NCI-H82 (cell line): ENCODE measurements at regions not wholly inside any gene's neighbourhood (a gene's known extent, or its start where the extent isn't known, plus 50 kb on each side); places are given as distances from the start of the nearest gene placed in this dataset.
"Not testable (repeated sequence)": the region's sequence is repeated elsewhere in the genome, so short reads cannot be mapped to it uniquely, and the experiment has no call there.

ENCODE experiments used
- DNase-seq: peaks from one replicate; lab custom pipeline; 2025; lab: John Stamatoyannopoulos, UW

DNA sequence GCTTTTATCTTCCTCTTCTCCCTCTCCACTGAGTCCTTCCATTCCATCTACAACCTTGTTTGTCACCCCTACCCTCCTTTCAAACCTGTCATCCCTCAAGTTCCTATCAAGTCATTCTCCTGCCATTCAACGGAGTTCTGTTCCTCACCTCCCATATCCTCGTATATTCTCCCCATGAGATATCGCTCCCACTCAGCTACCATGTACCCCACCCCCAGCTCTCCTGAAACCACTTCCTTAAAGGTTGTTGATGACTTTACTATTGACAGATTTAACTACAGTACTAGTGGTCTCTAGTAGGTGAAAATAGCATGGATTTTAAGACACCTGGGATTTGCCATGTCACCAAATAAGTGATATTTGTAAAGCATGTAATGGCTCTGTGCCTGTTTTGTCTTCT, 107.4 kb upstream of the BARHL2 start:
- no peak for DNase-seq

DNA sequence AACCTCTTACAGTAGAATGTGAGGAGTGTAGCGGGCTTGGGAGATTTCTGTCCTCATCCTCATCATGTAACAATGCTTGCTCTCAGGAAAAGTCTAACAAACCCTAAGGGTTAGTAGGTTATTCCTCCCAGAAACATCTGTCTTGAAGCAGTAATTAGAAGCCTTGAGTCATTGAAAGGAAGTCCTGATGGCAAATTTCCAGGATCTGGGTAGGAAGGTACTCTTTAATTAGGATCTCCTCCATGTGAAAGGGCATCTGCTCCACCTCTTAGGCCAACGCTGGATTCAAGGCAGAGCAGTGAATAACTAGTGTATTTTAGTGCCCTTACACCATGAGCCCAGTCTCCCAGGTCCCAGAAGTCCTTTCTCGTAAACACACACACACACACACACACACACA, 106.6 kb upstream of the BARHL2 start:
- DNase-seq = no peak

DNA sequence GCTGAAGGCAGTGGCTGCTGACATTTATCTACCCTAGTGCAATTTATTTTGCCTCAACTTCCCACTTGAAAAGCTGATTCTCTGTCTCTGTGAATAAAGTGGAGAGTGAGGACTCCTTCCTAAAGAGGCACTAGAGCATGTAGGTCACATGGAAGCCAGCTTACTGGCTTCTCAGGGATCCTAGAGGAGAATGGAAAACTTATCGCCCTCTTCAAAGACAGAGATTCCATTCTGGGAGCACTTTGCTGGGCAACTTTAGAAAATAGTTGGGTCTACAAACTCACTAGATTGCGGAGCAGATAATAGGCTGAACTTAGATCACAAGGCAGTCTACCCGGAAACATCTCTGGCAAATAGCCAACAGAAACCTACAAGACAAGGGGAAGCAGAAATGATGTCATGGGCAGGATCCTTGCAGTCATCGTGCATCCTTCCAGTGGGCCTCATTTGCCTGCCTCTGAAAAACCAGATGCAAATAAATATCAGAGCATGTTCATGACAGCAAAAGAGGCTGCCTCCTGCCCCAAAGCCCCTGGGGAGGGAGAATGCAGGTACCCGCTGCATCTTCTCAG, 104.8 kb upstream of the BARHL2 start:
- DNase-seq = no peak

GRCh38 chr1:90821152-90821787, 104.2 kb upstream of the BARHL2 start:
- no peak for DNase-seq

DNA sequence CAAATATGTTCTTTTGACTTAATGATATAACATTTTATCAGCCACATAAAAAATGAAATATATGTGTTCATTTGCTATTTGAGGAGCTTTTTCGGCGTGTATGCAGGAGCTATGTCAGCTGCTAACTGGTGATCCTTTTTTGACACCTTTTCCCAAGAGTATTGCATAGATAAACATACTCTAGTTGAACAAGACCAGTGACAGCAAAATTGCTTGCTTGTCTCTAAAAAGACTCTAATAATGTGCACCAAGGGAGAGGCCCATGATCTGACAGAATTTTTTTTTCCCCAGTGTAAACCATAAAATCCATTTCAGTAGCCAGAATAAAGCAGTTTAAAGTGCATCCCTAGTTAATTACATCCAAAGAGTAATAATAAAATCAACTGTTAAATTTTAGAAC, 103.6 kb upstream of the BARHL2 start:
- no peak for DNase-seq

GRCh38 chr1:90817399-90817798, 100.3 kb upstream of the BARHL2 start:
- no peak for DNase-seq

- not testable (repeated sequence) for DNase-seq
These were observed 95.1 kb upstream of the BARHL2 start for GRCh38 chr1:90812237-90812636.

DNA sequence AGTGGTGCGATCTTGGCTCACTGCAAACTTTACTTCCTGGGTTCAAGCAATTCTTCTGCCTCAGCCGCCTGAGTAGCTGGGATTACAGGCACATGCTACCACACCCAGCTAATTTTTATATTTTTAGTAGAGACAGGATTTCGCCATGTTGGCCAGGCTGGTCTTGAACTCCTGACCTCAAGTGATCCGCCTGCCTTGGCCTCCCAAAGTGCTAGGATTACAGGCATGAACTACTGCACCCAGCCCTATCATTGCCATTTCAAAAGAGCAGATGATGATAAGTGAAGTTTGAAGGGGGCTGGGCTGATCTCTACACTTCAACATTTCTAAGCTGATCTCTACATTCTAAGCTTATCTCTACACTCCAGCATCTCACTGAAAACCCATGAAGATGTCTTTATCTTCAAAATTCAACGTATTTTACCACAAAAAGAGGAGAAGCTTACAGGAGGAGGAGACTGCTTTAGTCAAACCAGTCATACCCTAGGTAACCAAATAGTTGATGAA, 94.4 kb upstream of the BARHL2 start:
- not testable (repeated sequence) for DNase-seq

DNA sequence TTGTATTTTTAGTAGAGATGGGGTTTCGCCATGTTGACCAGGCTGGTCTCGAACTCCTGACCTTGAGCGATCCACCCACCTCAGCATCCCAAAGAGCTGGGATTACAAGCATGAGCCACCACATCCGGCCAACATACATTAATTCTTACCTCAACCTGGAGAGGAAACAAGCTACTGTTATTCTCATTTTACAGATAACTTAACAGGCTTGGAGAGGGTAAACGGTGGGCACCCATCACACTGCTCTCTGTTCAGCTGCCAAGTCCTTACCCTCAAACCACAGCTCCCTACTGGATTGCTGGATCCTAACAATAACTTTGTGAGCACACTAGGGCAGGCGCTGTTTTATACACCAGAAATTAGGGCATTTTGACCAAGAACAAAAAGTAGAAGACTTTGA, 93.6 kb upstream of the BARHL2 start:
- no peak for DNase-seq

- no peak for DNase-seq
These were observed 92.9 kb upstream of the BARHL2 start for GRCh38 chr1:90809996-90810395.

DNA sequence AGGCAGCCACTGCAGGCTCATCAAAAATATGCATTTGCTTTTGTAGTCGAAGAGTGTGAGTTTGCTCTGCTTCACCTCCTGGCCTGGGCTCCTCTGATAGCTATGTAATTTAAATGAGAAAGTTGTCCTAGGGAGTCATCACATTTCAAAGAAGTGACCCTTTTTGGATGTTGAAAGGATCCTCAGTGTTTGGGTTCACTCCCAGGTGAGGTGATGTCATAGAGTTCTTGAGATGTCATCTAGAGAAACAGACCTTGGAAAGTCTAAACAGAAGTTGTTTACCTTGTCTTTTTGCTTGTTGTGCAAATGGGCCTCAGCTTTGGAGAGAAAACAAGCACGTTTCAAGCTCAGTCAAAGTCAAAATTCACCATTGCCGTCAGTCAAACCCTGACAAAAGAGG, 92.0 kb upstream of the BARHL2 start:
- DNase-seq = no peak

GRCh38 chr1:90807329-90807728, 90.2 kb upstream of the BARHL2 start:
- no peak for DNase-seq

GRCh38 chr1:90802622-90803021, 85.5 kb upstream of the BARHL2 start:
- DNase-seq = no peak

GRCh38 chr1:90800012-90800717, 83.1 kb upstream of the BARHL2 start:
- peak; percentile 91 for DNase-seq

- peak; percentile 33 for DNase-seq
These were observed 82.2 kb upstream of the BARHL2 start for GRCh38 chr1:90799326-90799725.

DNA sequence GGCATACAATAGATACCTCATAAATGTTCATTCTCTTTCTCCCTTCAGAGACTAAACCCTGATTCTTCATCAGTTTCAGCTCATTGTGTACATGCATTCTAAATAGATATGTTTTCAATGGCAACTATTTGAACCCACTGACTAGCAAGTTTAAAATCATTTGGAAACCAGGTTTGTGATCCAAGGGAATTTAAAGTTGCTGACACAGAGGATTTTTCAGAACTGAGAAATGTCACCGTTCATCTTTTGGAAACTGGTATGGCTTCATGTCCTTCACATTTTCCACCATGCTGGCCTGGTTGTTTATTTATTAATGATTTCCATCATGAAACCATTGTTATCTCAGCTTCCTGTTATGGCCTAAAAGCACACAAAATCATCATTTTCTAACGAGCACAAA, 81.8 kb upstream of the BARHL2 start:
- no peak for DNase-seq

DNA sequence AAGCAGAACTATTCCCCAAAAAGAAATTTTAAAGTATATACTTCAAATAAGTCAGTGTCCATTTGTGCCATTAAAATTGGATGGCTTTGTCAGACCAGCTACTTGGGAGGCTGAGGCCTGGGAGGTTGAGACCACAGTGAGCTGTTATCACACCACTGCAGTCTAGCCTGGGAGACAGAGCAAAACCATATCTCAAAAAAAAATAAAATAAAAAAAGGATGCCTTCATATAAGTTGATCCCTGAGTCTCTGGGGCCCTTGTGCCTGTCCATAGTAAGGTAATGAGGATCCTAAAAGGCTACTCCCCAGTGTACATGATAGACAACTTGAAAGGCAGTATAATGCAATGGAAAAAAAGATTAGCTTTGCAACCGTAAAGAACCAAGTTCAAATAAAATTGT, 81.2 kb upstream of the BARHL2 start:
- DNase-seq = no peak

GRCh38 chr1:90795431-90795830, 78.3 kb upstream of the BARHL2 start:
- peak; percentile 90 for DNase-seq

DNA sequence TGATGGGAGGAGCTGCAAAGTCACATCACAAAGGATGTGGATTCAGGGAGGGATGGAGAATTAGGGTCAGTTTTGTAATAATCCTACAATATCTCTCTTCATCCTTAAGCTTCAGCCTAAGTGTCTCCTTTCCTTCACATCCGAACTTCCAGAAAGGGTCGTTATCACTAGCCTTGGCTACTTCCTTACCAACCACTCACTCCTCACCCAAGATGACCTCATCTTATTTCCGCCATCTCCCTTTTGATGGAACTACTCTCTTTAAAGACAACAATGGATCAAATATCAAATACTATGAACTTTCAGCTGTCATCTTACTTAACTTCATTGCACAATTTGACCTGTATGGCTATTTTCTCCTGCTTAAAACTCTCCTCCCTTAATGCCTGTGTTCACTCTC, 69.6 kb upstream of the BARHL2 start:
- no peak for DNase-seq

GRCh38 chr1:90784186-90784847, 67.2 kb upstream of the BARHL2 start:
- DNase-seq = no peak

DNA sequence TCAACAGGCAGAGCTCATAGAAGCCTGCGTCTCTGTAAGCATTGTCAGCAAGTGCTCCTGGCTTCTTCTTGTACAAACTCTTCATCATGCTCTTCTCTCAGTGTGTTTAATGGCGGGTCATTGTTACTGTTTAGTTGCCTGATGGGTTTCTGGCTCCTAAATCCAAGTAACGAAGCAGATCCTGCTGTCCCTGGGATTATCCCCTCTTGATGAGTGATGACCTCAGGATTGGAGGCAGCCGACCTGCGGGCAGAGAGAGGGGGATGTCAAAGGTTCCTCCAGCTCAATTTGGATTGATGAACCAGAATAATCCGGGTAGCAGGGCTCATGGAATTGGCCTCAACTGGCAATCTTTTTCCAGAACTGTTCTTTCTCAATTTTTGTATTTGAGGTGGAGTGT, 66.1 kb upstream of the BARHL2 start:
- peak; percentile 88 for DNase-seq

- DNase-seq = peak; percentile 49
These were observed 64.9 kb upstream of the BARHL2 start for GRCh38 chr1:90782046-90782445.

DNA sequence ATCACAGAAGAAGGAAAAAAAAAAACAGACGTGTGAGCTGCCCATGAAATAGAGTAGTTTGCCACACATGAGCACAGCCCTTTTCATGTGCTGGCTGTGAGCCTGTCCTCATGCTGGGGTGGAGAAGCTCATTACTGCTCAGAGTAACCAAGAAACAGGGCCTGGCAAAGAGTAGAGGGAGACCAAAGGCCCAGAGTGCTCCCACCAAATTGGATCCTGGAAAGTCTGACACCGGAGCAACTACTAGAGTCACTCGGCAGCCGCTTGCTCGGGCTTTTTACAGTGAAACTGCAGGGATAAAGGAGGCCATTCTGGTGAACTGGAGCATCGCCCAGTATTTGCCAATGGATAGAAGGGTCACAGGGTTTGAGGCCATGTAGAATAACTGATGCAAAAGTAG, 64.4 kb upstream of the BARHL2 start:
- DNase-seq = peak; percentile 25
